Astrocyte (in vitro differentiated cells and primary cell): ENCODE measurements at regions not wholly inside any gene's neighbourhood (a gene's known extent, or its start where the extent isn't known, plus 50 kb on each side); places are given as distances from the start of the nearest gene placed in this dataset.

Experiments
- DNase-seq: peaks from one replicate; pipeline ENCODE4 v3.0.0-alpha.2; 2010; ENCODE audit warnings: low read depth
- FAIRE-seq: peaks from 2 replicates; lab custom pipeline; 2011; peaks lifted over from hg19 to GRCh38; lab: Jason Lieb, UNC
- H2AFZ ChIP-seq: 2 replicates; pipeline ENCODE4 v1.6.0; 2012; ENCODE audit warnings: low read depth, low read length, inconsistent platforms
- H3K27ac ChIP-seq: 2 replicates; pipeline ENCODE4 v1.5.1; 2011; ENCODE audit warnings: low read depth, low read length, inconsistent platforms
- H3K27me3 ChIP-seq: 2 replicates; pipeline ENCODE4 v1.6.0; 2011; ENCODE audit warnings: low read length, inconsistent platforms; ENCODE audit not compliant: insufficient read depth
- H3K36me3 ChIP-seq: 2 replicates; pipeline ENCODE4 v1.5.1; 2011; ENCODE audit warnings: low read length, inconsistent platforms; ENCODE audit not compliant: insufficient read depth
- H3K4me1 ChIP-seq: 2 replicates; pipeline ENCODE4 v1.5.1; 2011; ENCODE audit warnings: low read length, inconsistent platforms; ENCODE audit not compliant: insufficient read depth
- H3K4me2 ChIP-seq: 2 replicates; pipeline ENCODE4 v1.6.0; 2012; ENCODE audit warnings: low read length, inconsistent platforms
- H3K4me3 ChIP-seq: 2 replicates; pipeline ENCODE4 v1.5.1; 2011; ENCODE audit warnings: low read depth, mild to moderate bottlenecking, low read length, inconsistent platforms; ENCODE audit not compliant: insufficient read depth
- H3K79me2 ChIP-seq: 2 replicates; pipeline ENCODE4 v1.6.0; 2012; ENCODE audit warnings: mild to moderate bottlenecking, low read length, inconsistent platforms; ENCODE audit not compliant: insufficient read depth
- H3K9ac ChIP-seq: 2 replicates; pipeline ENCODE4 v1.6.0; 2012; ENCODE audit warnings: mild to moderate bottlenecking, low read length, inconsistent platforms
- H3K9me3 ChIP-seq: 2 replicates; pipeline ENCODE4 v1.5.1; 2012; ENCODE audit warnings: low read depth, mild to moderate bottlenecking, low read length, inconsistent platforms; ENCODE audit not compliant: insufficient read depth
- H4K20me1 ChIP-seq: 2 replicates; pipeline ENCODE4 v1.6.0; 2012; ENCODE audit warnings: low read length, inconsistent platforms; ENCODE audit not compliant: insufficient read depth
- H3K27ac Mint-ChIP-seq: one replicate; pipeline ENCODE4 v1.8.0; 2021; ENCODE audit warnings: mild to moderate bottlenecking, mixed read lengths; ENCODE audit not compliant: unreplicated experiment
- H3K27me3 Mint-ChIP-seq: one replicate; pipeline ENCODE4 v1.8.0; 2021; ENCODE audit warnings: low read depth, mixed read lengths; ENCODE audit not compliant: unreplicated experiment
- H3K36me3 Mint-ChIP-seq: one replicate; pipeline ENCODE4 v1.8.0; 2021; ENCODE audit warnings: low read depth, mixed read lengths; ENCODE audit not compliant: unreplicated experiment
- H3K4me1 Mint-ChIP-seq: one replicate; pipeline ENCODE4 v1.8.0; 2021; ENCODE audit warnings: low read depth, mixed read lengths; ENCODE audit not compliant: unreplicated experiment
- H3K4me3 Mint-ChIP-seq: one replicate; pipeline ENCODE4 v1.8.0; 2021; ENCODE audit warnings: mild to moderate bottlenecking, moderate library complexity, mixed read lengths; ENCODE audit not compliant: unreplicated experiment
- H3K9me3 Mint-ChIP-seq: one replicate; pipeline ENCODE4 v1.8.0; 2021; ENCODE audit warnings: mild to moderate bottlenecking, mixed read lengths; ENCODE audit not compliant: unreplicated experiment
- CTCF ChIP-seq: IDR thresholded peaks from 2 replicates; pipeline ENCODE4 v1.5.1; 2011; ENCODE audit warnings: low read depth, mild to moderate bottlenecking, inconsistent platforms, low read length, moderate library complexity; ENCODE audit not compliant: insufficient read depth
- EZH2 ChIP-seq: IDR thresholded peaks from 2 replicates; pipeline ENCODE4 v1.6.1; 2012; ENCODE audit warnings: mild to moderate bottlenecking, low read length, inconsistent platforms; ENCODE audit not compliant: insufficient read depth

- no peak for DNase-seq
- H3K79me2 ChIP-seq, result no peaks in the 10 kb centered on the region
- H2AFZ ChIP-seq, result no peak overlapping the region
- H3K36me3 Mint-ChIP-seq, result no peaks in the 10 kb centered on the region
- TF ChIP-seq EZH2 (no peak), CTCF (no peak)
- H3K4me1 Mint-ChIP-seq, result no peaks in the 10 kb centered on the region
- no peak overlapping the region for H3K4me3 Mint-ChIP-seq
- H3K4me3 ChIP-seq, result no peak overlapping the region
- no peaks in the 10 kb centered on the region for H4K20me1 ChIP-seq
- FAIRE-seq, result no peak
- no peaks in the 10 kb centered on the region for H3K36me3 ChIP-seq
- H3K9me3 Mint-ChIP-seq, result peaks cover 2% of the 10 kb centered on the region
- no peak overlapping the region for H3K27ac ChIP-seq
- no peaks in the 10 kb centered on the region for H3K9me3 ChIP-seq
- no peaks in the 10 kb centered on the region for H3K27me3 ChIP-seq
- no peak overlapping the region for H3K27ac Mint-ChIP-seq
- H3K4me2 ChIP-seq, result no peak overlapping the region
- H3K4me1 ChIP-seq, result no peaks in the 10 kb centered on the region
- no peak overlapping the region for H3K9ac ChIP-seq
- peaks cover 6% of the 10 kb centered on the region for H3K27me3 Mint-ChIP-seq
Observed at GRCh38 chr5:7269591-7270274, 126.2 kb upstream of the ADCY2 start.

GRCh38 chr5:7271435-7272084 lies 124.4 kb upstream of the ADCY2 start:
- H3K9ac ChIP-seq, result no peak overlapping the region
- H3K27me3 ChIP-seq, result no peaks in the 10 kb centered on the region
- H3K9me3 ChIP-seq, result no peaks in the 10 kb centered on the region
- H3K79me2 ChIP-seq, result no peaks in the 10 kb centered on the region
- Mint-ChIP-seq H3K4me3 (no peak overlapping the region), H3K27me3 (peaks cover 4% of the 10 kb centered on the region), H3K4me1 (no peaks in the 10 kb centered on the region), H3K36me3 (no peaks in the 10 kb centered on the region), H3K27ac (no peak overlapping the region), H3K9me3 (no peaks in the 10 kb centered on the region)
- FAIRE-seq (no peak), DNase-seq (no peak)
- no peaks in the 10 kb centered on the region for H3K4me1 ChIP-seq
- no peak overlapping the region for H3K27ac ChIP-seq
- H3K4me3 ChIP-seq, result no peak overlapping the region
- H3K4me2 ChIP-seq, result no peak overlapping the region
- H2AFZ ChIP-seq, result no peak overlapping the region
- no peaks in the 10 kb centered on the region for H3K36me3 ChIP-seq
- TF ChIP-seq EZH2 (no peak), CTCF (no peak)
- no peaks in the 10 kb centered on the region for H4K20me1 ChIP-seq
